HG02981 (cell line): ENCODE measurements at regions not wholly inside any gene's neighbourhood (a gene's known extent, or its start where the extent isn't known, plus 50 kb on each side); places are given as distances from the start of the nearest gene placed in this dataset.
"Not testable (repeated sequence)": the region's sequence is repeated elsewhere in the genome, so short reads cannot be mapped to it uniquely, and the experiment has no call there.

Experiments used
- ATAC-seq: cut with Tn5 transposase; IDR thresholded peaks from one replicate; pipeline ENCODE4 v1.9.1; 2021; ENCODE audit warnings: mild to moderate bottlenecking, moderate library complexity; ENCODE audit not compliant: unreplicated experiment

DNA sequence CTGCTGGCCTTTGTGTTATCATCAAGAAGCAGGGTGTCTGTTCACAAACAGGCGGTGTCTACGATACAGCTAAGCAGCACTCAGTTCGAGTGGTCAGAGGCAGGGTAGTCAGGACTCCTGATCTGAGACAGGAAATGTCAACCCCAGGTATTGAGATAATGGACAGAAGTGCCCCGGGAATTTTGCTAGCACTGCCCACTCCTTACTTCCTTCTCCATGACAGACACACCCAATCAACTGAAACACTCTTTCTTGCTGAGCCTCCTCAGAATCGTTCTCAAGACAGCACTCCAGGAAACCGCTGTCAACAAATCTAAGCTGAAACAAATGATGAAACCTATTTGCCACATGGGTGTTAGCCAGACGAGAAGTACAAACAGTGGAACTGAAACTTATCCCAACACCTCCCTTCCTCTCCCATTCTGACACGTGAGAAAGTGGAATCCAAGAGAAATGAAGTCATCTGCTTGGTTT lies 109.3 kb downstream of the GTF2IRD2B start:
- not testable (repeated sequence) for ATAC-seq

GRCh38 chr7:75205367-75206085 lies 113.1 kb downstream of the GTF2IRD2B start:
- not testable (repeated sequence) for ATAC-seq

- not testable (repeated sequence) for ATAC-seq
These were observed 123.1 kb downstream of the GTF2IRD2B start for GRCh38 chr7:75215460-75215859.

- not testable (repeated sequence) for ATAC-seq
These were observed 124.6 kb downstream of the GTF2IRD2B start for GRCh38 chr7:75216963-75217362.

DNA sequence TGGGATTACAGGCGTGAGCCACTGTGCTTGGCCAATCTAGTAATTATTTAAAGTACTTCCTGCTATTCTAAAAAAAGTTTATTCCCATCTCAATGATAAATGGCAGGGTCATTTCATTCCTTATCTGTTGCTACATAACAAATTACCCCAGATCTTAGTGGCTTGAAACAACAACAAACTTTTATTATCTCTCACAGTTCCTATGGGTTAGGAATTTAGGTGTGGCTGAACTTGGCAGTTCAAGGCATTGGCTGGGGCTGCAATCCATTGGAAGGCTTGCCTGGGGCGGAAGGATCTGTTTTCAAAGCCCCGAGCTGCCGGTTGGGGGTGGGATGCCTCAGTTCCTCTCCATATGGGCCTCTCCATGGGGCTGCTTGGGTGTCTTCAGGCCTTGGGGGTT lies 133.7 kb downstream of the GTF2IRD2B start:
- not testable (repeated sequence) for ATAC-seq

DNA sequence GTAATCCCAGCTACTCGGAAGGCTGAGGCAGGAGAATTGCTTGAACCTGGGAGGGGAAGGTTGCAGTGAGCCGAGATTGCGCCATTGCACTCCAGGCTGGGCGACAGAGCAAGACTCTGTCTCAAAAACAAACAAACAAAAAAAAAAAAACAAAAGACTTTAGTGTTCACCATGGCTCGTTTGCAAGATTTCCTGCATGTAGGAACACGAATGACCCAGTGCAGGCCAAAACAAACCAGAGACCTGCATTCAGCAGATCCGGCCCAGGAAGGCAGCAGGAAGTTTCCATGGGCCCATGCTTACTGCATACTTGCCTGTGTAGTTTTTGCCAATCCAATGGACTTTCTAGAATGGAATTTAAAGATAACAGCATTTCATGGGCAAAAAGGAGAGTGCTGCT lies 137.2 kb downstream of the GTF2IRD2B start:
- not testable (repeated sequence) for ATAC-seq

DNA sequence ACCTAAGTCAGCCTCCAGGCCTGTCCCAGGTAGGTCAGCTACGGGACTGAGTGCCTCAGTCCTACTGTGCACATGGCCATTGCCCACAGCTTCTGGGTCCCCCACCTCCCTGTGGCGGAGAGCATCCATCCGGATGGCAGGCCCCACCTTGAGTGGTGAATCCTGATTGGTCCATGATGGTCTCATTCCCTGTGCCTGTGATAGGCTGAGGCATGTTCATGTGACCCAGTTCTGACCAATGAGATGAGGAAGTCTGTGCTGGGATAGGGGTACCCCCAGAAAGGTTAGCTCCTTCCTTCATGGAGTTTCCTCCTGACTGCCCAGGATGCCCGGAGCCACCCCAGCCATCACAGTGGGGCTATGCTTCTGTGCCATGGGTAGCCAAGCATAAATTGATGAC lies 138.2 kb downstream of the GTF2IRD2B start:
- ATAC-seq: not testable (repeated sequence)

GRCh38 chr7:75235092-75235826 lies 142.9 kb downstream of the GTF2IRD2B start:
- not testable (repeated sequence) for ATAC-seq

- ATAC-seq: not testable (repeated sequence)
These were observed 143.4 kb downstream of the GTF2IRD2B start for GRCh38 chr7:75235827-75236167.

GRCh38 chr7:75237255-75238187 lies 145.1 kb downstream of the GTF2IRD2B start:
- ATAC-seq: peak; percentile 93

GRCh38 chr7:75238309-75238708 lies 145.9 kb downstream of the GTF2IRD2B start:
- ATAC-seq: not testable (repeated sequence)

DNA sequence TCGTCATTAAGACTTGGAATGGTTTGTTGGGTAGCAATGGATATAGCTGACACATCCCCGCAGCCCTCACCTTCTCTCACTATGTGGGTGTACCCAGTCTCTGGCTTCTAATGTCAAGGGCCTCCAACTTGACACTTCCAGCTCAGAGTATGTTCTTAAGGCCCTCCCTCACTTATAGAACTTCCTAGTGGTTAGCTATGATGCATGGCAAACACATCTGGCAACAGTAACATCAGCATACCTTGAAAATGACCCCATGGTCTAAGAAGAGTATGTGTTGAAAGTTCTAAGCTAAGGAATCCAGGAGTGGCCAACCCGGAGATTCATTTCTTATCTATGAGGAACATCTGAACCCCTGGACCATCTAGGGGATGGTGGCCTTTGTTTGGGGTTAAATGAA lies 151.2 kb downstream of the GTF2IRD2B start:
- ATAC-seq: not testable (repeated sequence)

- ATAC-seq: not testable (repeated sequence)
These were observed 147.2 kb upstream of the TRIM73 start for GRCh38 chr7:75248216-75248615.

GRCh38 chr7:75254238-75254637 lies 141.2 kb upstream of the TRIM73 start:
- ATAC-seq: not testable (repeated sequence)

DNA sequence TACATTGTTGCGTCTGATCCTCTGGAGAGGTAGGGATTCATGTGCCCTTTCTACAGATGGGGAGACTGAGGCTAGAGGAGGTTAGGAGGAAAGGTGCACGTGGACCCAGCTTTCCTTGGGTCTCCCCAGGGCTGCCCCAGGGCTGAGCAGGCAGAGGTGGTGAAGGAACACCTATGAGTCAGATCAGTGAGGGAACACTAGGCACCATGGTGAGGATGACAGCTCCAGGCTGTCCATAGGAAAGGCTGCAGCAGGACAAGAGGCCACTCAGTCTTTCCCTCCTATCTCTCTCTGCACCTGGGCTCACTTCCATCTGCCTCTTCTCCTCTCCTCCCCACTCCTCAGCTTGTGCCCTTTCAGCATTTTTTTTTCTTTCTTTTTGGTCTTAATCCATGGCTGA lies 138.0 kb upstream of the TRIM73 start:
- not testable (repeated sequence) for ATAC-seq

DNA sequence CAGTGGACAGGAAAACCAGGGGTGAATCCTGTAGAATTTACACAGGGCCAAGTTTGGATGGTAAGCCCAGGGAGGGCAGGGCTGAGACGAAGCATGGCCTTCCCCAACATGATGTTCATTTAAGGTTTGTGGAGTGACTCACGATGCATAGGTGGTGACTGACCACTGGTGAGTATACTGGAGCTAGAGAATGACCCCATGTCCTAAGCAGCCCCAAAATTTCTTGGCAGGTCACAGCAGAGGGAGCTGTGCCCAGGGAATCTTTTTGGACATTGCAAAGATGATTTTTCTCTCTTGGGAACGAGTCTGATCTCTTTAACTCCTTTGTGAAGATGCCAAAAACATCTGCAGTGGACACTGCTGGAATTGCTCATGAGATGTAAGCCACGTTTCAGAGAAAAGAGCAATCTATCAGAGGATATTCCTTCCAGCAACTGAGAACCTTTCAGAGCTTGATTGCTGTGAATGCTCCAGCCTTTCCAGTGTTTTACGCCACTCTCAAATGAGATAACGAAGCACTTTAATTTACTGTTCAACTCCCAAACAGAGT lies 135.9 kb upstream of the TRIM73 start:
- not testable (repeated sequence) for ATAC-seq

DNA sequence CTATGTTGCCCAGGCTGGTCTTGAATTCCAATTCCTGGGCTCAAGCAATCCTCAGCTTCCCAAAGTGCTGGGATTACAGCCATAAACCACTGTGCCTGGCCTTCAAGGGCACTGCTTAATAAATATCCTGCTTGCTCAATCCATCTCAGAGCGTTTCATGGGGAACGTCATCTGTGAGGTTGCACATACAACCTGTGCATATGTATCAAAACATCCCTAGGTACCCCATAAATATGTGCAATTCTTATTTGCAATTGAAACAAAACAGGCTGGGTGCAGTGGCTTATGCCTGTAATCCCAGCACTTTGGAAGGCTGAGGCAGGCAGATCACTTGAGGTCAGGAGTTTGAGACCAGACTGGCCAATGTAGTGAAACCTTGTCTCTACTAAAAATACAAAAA lies 133.8 kb upstream of the TRIM73 start:
- ATAC-seq: not testable (repeated sequence)

DNA sequence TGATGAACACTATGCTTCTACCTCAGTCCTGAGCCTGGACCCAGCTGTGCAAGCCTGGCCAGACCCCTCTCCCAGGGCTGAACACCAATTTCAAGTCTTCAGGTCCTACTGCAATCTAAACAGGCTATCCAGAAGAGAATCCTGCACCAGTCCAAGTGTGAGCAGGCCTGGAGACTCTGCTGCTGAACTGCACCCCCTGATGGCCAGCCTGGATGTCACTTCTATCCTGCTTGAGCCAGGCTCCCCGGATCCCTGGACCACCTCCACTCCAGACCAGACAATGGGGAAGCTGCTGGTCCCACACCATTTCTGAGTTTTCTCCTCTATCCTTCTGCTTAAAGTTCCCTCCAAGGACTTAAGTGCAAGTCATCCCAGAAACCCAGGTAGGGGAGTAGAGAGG lies 127.3 kb upstream of the TRIM73 start:
- not testable (repeated sequence) for ATAC-seq

DNA sequence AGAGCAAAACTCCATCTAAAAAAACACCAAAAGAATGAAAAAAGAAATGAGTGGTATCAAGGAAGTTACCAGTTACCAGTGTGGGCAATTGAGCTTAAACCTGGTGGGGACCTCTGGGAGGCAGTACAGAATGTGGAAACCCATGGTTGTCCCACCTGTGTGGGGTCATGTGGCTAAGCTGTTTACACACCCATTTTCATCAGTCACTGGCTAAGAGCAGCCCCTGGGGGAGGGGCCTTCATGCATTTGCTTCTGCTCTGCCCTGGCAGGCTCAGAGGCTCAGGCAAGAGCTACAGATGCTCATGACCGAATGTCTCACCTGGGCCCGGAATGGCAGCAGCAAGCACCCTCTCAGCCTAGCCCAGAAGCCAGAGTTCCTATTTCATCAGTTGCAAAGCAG lies 126.3 kb upstream of the TRIM73 start:
- not testable (repeated sequence) for ATAC-seq

- not testable (repeated sequence) for ATAC-seq
These were observed 121.3 kb upstream of the TRIM73 start for GRCh38 chr7:75274114-75274513.
